ENCODE measurements at regions not wholly inside any gene's neighbourhood (a gene's known extent, or its start where the extent isn't known, plus 50 kb on each side); places are given as distances from the start of the nearest gene placed in this dataset.

DNA sequence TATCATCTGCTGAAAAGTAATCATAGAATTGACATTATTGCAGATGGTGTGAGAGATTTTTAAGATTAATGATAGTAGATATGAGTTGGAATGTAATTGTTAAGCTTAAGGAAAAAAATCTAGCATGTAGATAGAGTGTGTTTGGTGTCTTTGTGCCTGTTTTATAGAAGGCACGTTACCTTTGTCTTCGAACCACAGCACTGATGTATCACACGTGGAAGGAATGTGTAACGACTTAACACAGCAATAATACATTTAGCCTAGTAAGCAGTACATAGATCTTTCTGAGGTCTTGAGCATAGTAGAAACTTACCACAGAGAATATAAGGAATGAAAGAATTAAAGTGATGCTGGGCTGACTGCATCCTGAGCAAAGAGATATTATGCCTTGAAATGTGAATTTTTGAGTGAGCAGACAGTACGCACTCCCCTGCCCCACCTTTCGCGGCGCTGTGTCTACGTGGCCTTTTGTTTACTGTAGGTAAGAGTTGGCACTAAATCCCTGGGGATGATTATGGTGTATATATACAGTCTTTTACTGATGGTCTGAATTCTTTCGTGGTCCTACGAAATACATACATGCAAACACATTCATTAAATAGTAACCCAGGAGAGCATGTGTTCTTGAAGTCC is 217.6 kb upstream of the TOPAZ1 start:
- no peak for DNase-seq

DNA sequence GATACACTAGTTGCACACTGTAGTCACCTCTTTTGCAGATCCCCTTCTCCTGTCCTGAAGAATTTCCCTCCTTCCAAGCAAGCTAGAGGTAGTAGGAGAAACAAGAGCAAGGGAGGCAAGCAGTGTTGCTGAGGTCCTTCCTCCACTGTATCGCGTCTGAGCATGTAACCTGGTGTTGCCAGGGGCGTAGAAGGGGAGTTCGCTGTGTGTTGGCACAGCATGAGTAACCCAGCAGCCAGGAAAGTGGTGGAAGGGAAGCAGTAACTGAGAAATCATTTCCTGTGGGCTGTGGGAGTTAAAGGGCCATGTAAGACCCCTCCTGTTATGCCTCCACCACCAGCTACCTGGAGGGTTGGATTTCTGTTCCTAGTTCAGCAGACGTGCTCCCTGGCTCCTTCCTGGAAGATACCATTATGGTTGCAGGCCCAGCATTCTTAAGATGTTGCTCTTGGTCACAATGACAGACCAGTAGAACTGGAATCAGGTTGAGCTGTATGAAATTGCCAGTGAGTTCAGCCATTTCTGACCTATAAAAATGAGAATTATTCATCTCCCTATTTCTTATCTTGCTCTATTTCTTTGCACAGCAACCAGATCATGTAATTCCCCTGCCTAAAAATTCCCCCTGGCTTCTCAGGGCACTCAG is 215.3 kb upstream of the TOPAZ1 start:
- no peak for DNase-seq

- DNase-seq, result no peak
These were observed 212.6 kb upstream of the TOPAZ1 start for GRCh38 chr3:44029100-44029499.

- DNase-seq, result no peak
These were observed 211.4 kb upstream of the TOPAZ1 start for GRCh38 chr3:44030285-44030684.

DNA sequence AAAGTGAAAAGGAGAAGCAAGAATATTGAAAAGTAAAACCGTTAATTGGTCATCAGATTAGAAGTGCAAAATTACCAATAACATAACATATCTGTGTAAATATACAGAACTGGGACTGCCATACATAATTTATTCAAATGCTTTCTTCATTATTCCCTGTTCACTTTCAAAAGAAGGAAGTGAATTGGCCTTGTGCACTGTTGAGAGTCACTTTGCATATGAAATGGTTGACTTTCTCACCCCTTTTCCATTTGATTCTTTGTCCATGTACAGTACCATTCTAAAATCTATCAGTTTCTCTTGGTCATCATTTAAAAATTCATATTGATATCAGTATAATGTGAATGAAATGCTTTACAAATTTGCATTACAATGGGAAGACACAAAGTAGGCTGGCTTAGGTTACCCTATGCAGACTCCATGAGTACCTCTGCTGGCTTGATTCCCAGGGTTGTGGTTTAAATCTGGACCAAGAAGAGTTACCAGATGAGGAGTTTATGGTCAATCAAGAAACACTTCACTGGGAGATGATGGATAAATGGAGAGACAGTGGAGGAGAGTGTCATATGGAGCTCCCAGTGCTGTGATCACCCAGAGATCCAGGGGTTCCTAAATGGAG is 210.9 kb upstream of the TOPAZ1 start:
- no peak for DNase-seq

GRCh38 chr3:44031387-44032380 is 210.0 kb upstream of the TOPAZ1 start:
- no peak for DNase-seq

- no peak for DNase-seq
These were observed 209.2 kb upstream of the TOPAZ1 start for GRCh38 chr3:44032487-44032886.

- no peak for DNase-seq
These were observed 208.6 kb upstream of the TOPAZ1 start for GRCh38 chr3:44033123-44033522.

- no peak for DNase-seq
These were observed 204.8 kb upstream of the TOPAZ1 start for GRCh38 chr3:44036850-44037249.

GRCh38 chr3:44039006-44039405 is 202.7 kb upstream of the TOPAZ1 start:
- no peak for DNase-seq

DNA sequence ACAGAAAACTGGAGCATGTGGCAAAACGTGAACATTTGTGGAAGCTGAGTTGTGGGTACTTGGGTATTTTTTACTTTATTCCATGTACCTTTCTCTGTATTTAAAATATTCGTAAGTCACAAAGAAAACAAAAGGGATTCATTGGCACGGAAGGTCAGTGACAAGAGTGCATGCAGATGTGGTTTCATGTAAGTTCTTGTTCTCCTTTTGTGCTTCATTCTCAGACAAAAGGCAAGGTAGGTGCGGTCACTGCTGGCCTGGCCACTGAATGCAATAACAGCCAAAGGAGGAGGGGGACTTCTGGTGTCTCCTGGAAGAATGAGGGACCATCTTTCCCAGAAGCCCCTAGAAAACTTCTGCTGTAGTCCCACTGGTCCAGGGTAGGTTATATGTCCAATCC is 200.0 kb upstream of the TOPAZ1 start:
- DNase-seq, result no peak

DNA sequence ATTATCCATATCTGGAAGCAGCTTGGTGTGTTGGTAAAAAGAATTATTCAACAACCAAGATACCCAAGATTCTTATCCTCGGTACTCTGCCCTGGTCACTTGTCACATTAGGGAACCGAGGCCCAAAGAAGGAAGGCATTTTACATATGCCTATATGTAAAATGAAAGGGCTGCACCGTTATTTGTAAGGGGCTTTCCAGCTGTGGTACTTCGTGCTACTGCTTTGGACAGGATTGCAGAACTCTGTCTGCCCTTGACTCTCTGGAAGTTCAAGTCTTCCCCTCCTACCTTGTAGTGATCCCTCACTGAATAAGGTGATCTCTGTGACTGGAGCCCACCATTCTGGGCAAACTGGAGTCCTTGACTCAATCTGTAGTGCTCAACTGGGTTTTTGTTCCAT is 198.9 kb upstream of the TOPAZ1 start:
- DNase-seq, result no peak

DNA sequence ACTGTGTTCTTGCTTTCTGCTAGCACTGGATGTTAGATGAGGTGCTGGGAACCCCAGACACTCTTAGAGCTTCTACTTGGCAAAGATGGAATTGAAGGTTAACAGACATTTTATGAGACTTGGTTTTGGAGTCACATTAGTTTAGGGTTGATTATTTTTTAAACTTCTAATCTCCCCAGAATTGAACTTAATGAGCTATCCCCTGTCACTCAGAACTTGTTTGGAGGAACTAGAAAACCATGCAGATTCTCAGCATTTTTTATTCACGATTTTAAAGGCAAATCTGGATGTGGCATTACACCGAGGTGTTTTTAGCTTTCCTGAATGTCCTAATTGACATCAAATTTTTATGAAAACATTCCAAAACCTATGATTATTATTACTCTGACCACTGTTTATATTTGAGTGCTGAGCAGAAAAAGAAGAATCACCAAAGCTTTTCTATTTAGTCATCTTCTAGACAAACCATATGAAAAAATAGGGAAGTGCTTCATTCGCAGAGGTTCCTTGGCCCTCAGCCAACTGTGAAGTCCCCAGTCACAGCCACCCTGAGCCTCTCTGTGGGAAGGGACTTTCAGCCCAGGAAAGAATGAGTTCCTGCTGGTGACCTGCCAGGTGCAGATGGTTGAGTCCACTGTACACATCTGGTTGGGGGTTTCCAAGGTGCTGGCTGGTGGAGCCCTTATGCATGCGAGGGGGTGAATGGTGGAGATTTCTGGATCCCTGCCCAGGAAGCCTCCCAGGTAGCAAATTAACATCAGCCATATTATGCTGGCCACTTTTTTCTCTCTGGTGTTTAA is 196.0 kb upstream of the TOPAZ1 start:
- peak; percentile 1 for DNase-seq

DNA sequence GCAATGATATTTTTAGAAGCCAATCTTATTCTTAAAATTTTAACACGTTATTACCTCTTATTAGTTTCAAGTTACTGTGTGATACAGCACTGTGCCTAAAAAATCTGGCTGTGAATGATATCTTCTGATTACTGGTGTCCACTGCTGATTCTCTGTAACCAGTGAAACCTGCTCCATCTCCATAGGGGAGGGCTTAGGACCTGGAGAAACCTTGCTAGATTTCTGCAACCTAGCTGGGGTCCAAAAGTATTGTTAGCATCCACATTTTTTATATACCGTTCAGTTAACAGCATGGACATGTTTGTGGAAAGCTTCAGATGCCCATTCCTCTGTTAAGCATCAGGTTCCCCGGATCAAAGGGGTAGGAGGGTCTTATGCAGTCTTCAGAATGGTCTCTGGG is 193.9 kb upstream of the TOPAZ1 start:
- DNase-seq, result no peak

- no peak for DNase-seq
These were observed 193.3 kb upstream of the TOPAZ1 start for GRCh38 chr3:44048196-44048924.

DNA sequence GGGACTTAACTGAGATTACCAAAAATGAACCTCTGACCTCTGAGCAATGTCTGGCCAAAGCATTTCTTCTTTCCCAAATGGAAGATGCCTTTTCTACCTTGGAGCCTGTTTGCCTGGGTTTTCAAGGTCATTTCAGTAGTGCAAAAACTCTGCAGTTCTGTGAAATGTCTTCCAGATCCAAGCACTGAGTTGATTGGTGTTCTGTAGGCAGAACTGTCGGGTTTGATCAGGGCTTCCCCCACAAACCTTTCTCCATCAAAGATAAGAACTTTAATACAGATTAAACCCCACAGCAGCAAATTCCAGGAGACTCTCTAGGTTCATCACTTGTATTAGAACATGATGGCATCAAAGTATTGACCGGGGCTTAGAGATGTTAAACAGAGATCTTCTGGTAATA is 192.7 kb upstream of the TOPAZ1 start:
- no peak for DNase-seq

DNA sequence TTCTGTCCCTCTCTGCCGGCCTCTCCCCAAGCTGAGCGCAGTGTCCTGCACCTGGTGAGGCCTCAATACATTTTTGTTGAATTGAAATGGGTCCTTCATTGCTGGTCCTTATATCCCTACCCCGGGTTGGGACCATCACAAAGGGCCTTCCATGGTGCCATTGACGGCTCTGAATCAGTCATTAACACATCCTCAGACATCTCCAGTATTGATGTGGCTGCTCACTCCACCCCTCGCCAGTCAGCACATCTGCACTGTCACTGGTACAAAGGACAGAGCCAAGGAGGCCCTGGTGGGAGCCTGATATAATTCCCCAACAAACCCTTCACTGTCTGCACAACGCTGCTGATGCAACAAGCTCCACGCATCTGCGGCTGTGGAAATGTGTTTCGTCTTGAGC is 191.6 kb upstream of the TOPAZ1 start:
- DNase-seq, result no peak

GRCh38 chr3:44050867-44051266 is 190.8 kb upstream of the TOPAZ1 start:
- DNase-seq, result no peak

DNA sequence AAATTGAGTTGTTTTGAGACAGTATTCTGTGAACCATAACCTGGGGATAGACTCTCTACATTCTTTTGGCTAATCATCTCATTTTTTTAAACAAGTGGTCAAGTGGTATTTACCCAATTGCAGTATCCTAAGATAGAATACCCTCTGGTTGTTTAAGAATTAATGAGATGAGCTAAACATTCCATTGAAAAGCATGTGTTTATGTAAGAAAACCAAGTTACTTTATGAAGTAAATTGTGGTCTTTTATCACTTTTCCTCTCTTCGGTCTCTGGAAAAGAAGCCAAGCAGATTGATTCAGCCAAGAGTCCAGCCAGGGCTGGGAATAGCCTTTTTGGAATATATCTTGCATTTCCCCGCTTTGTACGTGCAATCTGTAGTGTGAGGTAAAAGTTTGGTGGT is 185.7 kb upstream of the TOPAZ1 start:
- DNase-seq, result no peak

GRCh38 chr3:44056446-44057240 is 185.0 kb upstream of the TOPAZ1 start:
- no peak for DNase-seq
